H1 (cell line): ENCODE measurements at regions not wholly inside any gene's neighbourhood (a gene's known extent, or its start where the extent isn't known, plus 50 kb on each side); places are given as distances from the start of the nearest gene placed in this dataset.

ENCODE experiments used
- BACH1 ChIP-seq: IDR thresholded peaks from 2 replicates; pipeline ENCODE4 v1.6.1; 2012; ENCODE audit warnings: low read length, improper control_type of control experiment
- CEBPB ChIP-seq: IDR thresholded peaks from 2 replicates; pipeline ENCODE4 v1.6.1; 2012; ENCODE audit warnings: low read depth, low read length
- GABPA ChIP-seq: IDR thresholded peaks from 2 replicates; pipeline ENCODE4 v1.6.1; 2011; ENCODE audit warnings: mild to moderate bottlenecking, low read length, moderate library complexity, borderline replicate concordance; ENCODE audit not compliant: insufficient read depth
- HDAC2 ChIP-seq, 2 experiments: fragments of 300-600 bp in 1 of 2; sonication (generic) in 1 of 2; IDR thresholded peaks; 2 replicates each; pipeline ENCODE4 v1.6.1; 2011 to 2012; ENCODE audit warnings: low read depth in 2 of 2, low read length in 2 of 2, mild to moderate bottlenecking in 2 of 2, moderate library complexity in 2 of 2, borderline replicate concordance in 1 of 2, inconsistent platforms in 1 of 2
- KDM4A ChIP-seq: IDR thresholded peaks from one replicate; pipeline ENCODE4 v1.7.1; 2012; ENCODE audit warnings: low read depth, mild to moderate bottlenecking, moderate library complexity, low read length, inconsistent platforms; ENCODE audit not compliant: severe bottlenecking
- PHF8 ChIP-seq: fragments of 200-600 bp; sonication (generic); conservative IDR thresholded peaks from 2 replicates; pipeline ENCODE4 v1.7.1; 2012; ENCODE audit warnings: low read depth, mild to moderate bottlenecking, inconsistent platforms, low read length, moderate library complexity
- RXRA ChIP-seq: IDR thresholded peaks from 2 replicates; pipeline ENCODE4 v1.6.1; 2011; ENCODE audit warnings: low read depth, mild to moderate bottlenecking, low read length, moderate library complexity; ENCODE audit not compliant: insufficient read depth
- TF ChIP-seq, protein P1 (sequence below): fragments of 300-600 bp; sonication (generic); IDR thresholded peaks from 2 replicates; pipeline ENCODE4 v1.7.1; 2012; ENCODE audit warnings: low read length, moderate library complexity, mild to moderate bottlenecking, inconsistent platforms; ENCODE audit not compliant: insufficient replicate concordance
- TF ChIP-seq, protein P2 (sequence below): IDR thresholded peaks from 2 replicates; pipeline ENCODE4 v1.6.1; 2011; ENCODE audit warnings: low read depth, mild to moderate bottlenecking, low read length; ENCODE audit not compliant: insufficient read depth
- TF ChIP-seq, protein P3 (sequence below): IDR thresholded peaks from 2 replicates; pipeline ENCODE4 v1.6.1; 2012; ENCODE audit warnings: inconsistent platforms

DNA sequence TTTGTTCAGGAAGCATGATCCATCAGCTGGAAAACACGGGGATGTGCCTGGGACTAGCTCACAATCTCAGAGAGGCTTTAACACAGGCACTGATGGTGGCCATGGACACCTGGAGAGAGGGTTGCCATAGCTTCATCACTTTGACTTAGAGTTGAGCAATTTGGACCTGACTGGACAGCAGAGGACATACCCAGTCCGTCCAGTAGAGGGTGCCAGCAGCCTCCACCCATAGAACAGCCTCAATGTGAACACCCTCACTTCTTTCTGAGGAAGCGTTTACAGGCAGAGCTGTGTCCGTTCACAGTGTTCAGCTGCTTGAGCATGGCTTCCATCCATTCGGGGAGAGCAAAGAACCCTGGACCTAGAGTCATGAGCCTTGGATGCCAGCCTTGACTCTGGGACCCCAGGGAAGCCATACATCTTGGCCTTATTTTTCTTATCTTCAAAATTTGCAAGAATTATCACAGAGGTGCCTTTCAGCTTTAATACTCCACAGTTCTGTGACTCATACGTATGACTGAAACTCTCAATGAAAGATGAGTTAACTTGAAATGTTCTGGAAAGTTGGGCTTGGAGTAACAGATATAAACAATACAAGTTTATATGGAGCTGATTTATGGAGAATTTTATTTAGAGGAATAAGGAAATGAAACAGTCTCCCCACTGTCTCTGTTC, 302.9 kb upstream of the PODXL start (continued):
- TF ChIP-seq, protein P1, sequence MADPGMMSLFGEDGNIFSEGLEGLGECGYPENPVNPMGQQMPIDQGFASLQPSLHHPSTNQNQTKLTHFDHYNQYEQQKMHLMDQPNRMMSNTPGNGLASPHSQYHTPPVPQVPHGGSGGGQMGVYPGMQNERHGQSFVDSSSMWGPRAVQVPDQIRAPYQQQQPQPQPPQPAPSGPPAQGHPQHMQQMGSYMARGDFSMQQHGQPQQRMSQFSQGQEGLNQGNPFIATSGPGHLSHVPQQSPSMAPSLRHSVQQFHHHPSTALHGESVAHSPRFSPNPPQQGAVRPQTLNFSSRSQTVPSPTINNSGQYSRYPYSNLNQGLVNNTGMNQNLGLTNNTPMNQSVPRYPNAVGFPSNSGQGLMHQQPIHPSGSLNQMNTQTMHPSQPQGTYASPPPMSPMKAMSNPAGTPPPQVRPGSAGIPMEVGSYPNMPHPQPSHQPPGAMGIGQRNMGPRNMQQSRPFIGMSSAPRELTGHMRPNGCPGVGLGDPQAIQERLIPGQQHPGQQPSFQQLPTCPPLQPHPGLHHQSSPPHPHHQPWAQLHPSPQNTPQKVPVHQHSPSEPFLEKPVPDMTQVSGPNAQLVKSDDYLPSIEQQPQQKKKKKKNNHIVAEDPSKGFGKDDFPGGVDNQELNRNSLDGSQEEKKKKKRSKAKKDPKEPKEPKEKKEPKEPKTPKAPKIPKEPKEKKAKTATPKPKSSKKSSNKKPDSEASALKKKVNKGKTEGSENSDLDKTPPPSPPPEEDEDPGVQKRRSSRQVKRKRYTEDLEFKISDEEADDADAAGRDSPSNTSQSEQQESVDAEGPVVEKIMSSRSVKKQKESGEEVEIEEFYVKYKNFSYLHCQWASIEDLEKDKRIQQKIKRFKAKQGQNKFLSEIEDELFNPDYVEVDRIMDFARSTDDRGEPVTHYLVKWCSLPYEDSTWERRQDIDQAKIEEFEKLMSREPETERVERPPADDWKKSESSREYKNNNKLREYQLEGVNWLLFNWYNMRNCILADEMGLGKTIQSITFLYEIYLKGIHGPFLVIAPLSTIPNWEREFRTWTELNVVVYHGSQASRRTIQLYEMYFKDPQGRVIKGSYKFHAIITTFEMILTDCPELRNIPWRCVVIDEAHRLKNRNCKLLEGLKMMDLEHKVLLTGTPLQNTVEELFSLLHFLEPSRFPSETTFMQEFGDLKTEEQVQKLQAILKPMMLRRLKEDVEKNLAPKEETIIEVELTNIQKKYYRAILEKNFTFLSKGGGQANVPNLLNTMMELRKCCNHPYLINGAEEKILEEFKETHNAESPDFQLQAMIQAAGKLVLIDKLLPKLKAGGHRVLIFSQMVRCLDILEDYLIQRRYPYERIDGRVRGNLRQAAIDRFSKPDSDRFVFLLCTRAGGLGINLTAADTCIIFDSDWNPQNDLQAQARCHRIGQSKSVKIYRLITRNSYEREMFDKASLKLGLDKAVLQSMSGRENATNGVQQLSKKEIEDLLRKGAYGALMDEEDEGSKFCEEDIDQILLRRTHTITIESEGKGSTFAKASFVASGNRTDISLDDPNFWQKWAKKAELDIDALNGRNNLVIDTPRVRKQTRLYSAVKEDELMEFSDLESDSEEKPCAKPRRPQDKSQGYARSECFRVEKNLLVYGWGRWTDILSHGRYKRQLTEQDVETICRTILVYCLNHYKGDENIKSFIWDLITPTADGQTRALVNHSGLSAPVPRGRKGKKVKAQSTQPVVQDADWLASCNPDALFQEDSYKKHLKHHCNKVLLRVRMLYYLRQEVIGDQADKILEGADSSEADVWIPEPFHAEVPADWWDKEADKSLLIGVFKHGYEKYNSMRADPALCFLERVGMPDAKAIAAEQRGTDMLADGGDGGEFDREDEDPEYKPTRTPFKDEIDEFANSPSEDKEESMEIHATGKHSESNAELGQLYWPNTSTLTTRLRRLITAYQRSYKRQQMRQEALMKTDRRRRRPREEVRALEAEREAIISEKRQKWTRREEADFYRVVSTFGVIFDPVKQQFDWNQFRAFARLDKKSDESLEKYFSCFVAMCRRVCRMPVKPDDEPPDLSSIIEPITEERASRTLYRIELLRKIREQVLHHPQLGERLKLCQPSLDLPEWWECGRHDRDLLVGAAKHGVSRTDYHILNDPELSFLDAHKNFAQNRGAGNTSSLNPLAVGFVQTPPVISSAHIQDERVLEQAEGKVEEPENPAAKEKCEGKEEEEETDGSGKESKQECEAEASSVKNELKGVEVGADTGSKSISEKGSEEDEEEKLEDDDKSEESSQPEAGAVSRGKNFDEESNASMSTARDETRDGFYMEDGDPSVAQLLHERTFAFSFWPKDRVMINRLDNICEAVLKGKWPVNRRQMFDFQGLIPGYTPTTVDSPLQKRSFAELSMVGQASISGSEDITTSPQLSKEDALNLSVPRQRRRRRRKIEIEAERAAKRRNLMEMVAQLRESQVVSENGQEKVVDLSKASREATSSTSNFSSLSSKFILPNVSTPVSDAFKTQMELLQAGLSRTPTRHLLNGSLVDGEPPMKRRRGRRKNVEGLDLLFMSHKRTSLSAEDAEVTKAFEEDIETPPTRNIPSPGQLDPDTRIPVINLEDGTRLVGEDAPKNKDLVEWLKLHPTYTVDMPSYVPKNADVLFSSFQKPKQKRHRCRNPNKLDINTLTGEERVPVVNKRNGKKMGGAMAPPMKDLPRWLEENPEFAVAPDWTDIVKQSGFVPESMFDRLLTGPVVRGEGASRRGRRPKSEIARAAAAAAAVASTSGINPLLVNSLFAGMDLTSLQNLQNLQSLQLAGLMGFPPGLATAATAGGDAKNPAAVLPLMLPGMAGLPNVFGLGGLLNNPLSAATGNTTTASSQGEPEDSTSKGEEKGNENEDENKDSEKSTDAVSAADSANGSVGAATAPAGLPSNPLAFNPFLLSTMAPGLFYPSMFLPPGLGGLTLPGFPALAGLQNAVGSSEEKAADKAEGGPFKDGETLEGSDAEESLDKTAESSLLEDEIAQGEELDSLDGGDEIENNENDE = no peak
- TF ChIP-seq HDAC2 (IDR thresholded peaks at IDR 0.05; ENCODE audit: borderline replicate concordance in 1 of 2, low read depth in 2 of 2, low read length in 2 of 2) (no peak), RXRA (no peak), PHF8 (no peak), BACH1 (no peak), GABPA (no peak), CEBPB (peak; percentile 95), KDM4A (no peak)
- TF ChIP-seq, protein P2, sequence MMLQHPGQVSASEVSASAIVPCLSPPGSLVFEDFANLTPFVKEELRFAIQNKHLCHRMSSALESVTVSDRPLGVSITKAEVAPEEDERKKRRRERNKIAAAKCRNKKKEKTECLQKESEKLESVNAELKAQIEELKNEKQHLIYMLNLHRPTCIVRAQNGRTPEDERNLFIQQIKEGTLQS = no peak
- TF ChIP-seq, protein P3, sequence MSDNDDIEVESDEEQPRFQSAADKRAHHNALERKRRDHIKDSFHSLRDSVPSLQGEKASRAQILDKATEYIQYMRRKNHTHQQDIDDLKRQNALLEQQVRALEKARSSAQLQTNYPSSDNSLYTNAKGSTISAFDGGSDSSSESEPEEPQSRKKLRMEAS = no peak
